Activated naive CD8-positive, alpha-beta T cell treated with anti-CD3 and anti-CD28 coated beads, Interleukin-2, amount 50 U/mL, for 24 hours (primary cell): ENCODE measurements at regions not wholly inside any gene's neighbourhood (a gene's known extent, or its start where the extent isn't known, plus 50 kb on each side); places are given as distances from the start of the nearest gene placed in this dataset.
"Not testable (repeated sequence)": the region's sequence is repeated elsewhere in the genome, so short reads cannot be mapped to it uniquely, and the experiment has no call there.

Experiments used
- ATAC-seq: fragments of 150-1000 bp; cut with Tn5 transposase; one replicate; pipeline ENCODE4 v1.10.0; 2021
- DNase-seq: peaks from one replicate; pipeline ENCODE4 v3.0.0; 2021
- H3K27ac Mint-ChIP-seq: one replicate; pipeline ENCODE4 v1.8.0; 2021; ENCODE audit warnings: mild to moderate bottlenecking, mixed read lengths
- H3K27me3 Mint-ChIP-seq: one replicate; pipeline ENCODE4 v1.8.0; 2021; ENCODE audit warnings: mixed read lengths
- H3K36me3 Mint-ChIP-seq: one replicate; pipeline ENCODE4 v1.8.0; 2021; ENCODE audit warnings: low read depth, mixed read lengths
- H3K4me1 Mint-ChIP-seq: one replicate; pipeline ENCODE4 v1.8.0; 2021; ENCODE audit warnings: mixed read lengths
- H3K4me3 Mint-ChIP-seq: one replicate; pipeline ENCODE4 v1.8.0; 2021; ENCODE audit warnings: mild to moderate bottlenecking, moderate library complexity, mixed read lengths
- H3K9me3 Mint-ChIP-seq: one replicate; pipeline ENCODE4 v1.8.0; 2021; ENCODE audit warnings: mixed read lengths

GRCh38 chr2:51791496-51791895, 759.6 kb upstream of the NRXN1 start:
- DNase-seq, result no peak
- no peaks in the 10 kb centered on the region for H3K36me3 Mint-ChIP-seq
- no peaks in the 10 kb centered on the region for H3K27me3 Mint-ChIP-seq
- H3K4me3 Mint-ChIP-seq, result no peak overlapping the region
- H3K27ac Mint-ChIP-seq, result no peak overlapping the region
- no peaks in the 10 kb centered on the region for H3K4me1 Mint-ChIP-seq
- no peak for ATAC-seq
- H3K9me3 Mint-ChIP-seq, result peaks cover 12% of the 10 kb centered on the region

GRCh38 chr2:51790854-51791253, 758.9 kb upstream of the NRXN1 start:
- H3K36me3 Mint-ChIP-seq, result no peaks in the 10 kb centered on the region
- H3K27me3 Mint-ChIP-seq, result no peaks in the 10 kb centered on the region
- H3K27ac Mint-ChIP-seq, result no peak overlapping the region
- ATAC-seq (no peak), DNase-seq (no peak)
- H3K9me3 Mint-ChIP-seq, result peaks cover 7% of the 10 kb centered on the region
- no peaks in the 10 kb centered on the region for H3K4me1 Mint-ChIP-seq
- no peak overlapping the region for H3K4me3 Mint-ChIP-seq

- Mint-ChIP-seq H3K27ac (no peak overlapping the region), H3K27me3 (no peaks in the 10 kb centered on the region), H3K4me3 (no peak overlapping the region), H3K4me1 (no peaks in the 10 kb centered on the region), H3K36me3 (no peaks in the 10 kb centered on the region), H3K9me3 (peaks cover 7% of the 10 kb centered on the region)
- DNase-seq, result no peak
- no peak for ATAC-seq
Measured at GRCh38 chr2:51789918-51790317, 758.0 kb upstream of the NRXN1 start.

- ATAC-seq (no peak), DNase-seq (no peak)
- no peaks in the 10 kb centered on the region for H3K36me3 Mint-ChIP-seq
- peaks cover 5% of the 10 kb centered on the region for H3K9me3 Mint-ChIP-seq
- H3K27ac Mint-ChIP-seq, result no peak overlapping the region
- H3K4me3 Mint-ChIP-seq, result no peak overlapping the region
- no peaks in the 10 kb centered on the region for H3K4me1 Mint-ChIP-seq
- no peaks in the 10 kb centered on the region for H3K27me3 Mint-ChIP-seq
Measured at GRCh38 chr2:51782921-51783765, 751.2 kb upstream of the NRXN1 start.

- H3K27ac Mint-ChIP-seq, result no peak overlapping the region
- peaks cover 5% of the 10 kb centered on the region for H3K9me3 Mint-ChIP-seq
- no peaks in the 10 kb centered on the region for H3K36me3 Mint-ChIP-seq
- ATAC-seq, result no peak
- no peaks in the 10 kb centered on the region for H3K4me1 Mint-ChIP-seq
- DNase-seq, result no peak
- H3K4me3 Mint-ChIP-seq, result no peak overlapping the region
- no peaks in the 10 kb centered on the region for H3K27me3 Mint-ChIP-seq
Measured at GRCh38 chr2:51781691-51782090, 749.8 kb upstream of the NRXN1 start.

- no peaks in the 10 kb centered on the region for H3K27me3 Mint-ChIP-seq
- DNase-seq (no peak), ATAC-seq (no peak)
- no peak overlapping the region for H3K4me3 Mint-ChIP-seq
- no peaks in the 10 kb centered on the region for H3K36me3 Mint-ChIP-seq
- H3K27ac Mint-ChIP-seq, result no peak overlapping the region
- peaks cover 5% of the 10 kb centered on the region for H3K9me3 Mint-ChIP-seq
- H3K4me1 Mint-ChIP-seq, result no peaks in the 10 kb centered on the region
Measured at GRCh38 chr2:51780353-51780752, 748.4 kb upstream of the NRXN1 start.

- H3K27ac Mint-ChIP-seq, H3K4me3 Mint-ChIP-seq, H3K36me3 Mint-ChIP-seq, H3K9me3 Mint-ChIP-seq, DNase-seq, ATAC-seq, H3K4me1 Mint-ChIP-seq, H3K27me3 Mint-ChIP-seq: not testable (repeated sequence)
Measured at GRCh38 chr2:51779723-51780122, 747.8 kb upstream of the NRXN1 start.

GRCh38 chr2:51778806-51779205, 746.9 kb upstream of the NRXN1 start:
- no peaks in the 10 kb centered on the region for H3K36me3 Mint-ChIP-seq
- H3K27me3 Mint-ChIP-seq, result no peaks in the 10 kb centered on the region
- no peak overlapping the region for H3K4me3 Mint-ChIP-seq
- no peak for DNase-seq
- H3K4me1 Mint-ChIP-seq, result no peaks in the 10 kb centered on the region
- H3K9me3 Mint-ChIP-seq, result peaks cover 1% of the 10 kb centered on the region
- ATAC-seq, result no peak
- no peak overlapping the region for H3K27ac Mint-ChIP-seq

GRCh38 chr2:51774606-51775005, 742.7 kb upstream of the NRXN1 start:
- H3K27me3 Mint-ChIP-seq, DNase-seq, ATAC-seq, H3K4me1 Mint-ChIP-seq, H3K4me3 Mint-ChIP-seq, H3K27ac Mint-ChIP-seq, H3K36me3 Mint-ChIP-seq: not testable (repeated sequence)
- H3K9me3 Mint-ChIP-seq, result peaks cover 13% of the 10 kb centered on the region

GRCh38 chr2:51760441-51760840, 728.5 kb upstream of the NRXN1 start:
- Mint-ChIP-seq H3K9me3 (no peaks in the 10 kb centered on the region), H3K4me1 (no peaks in the 10 kb centered on the region), H3K27me3 (no peaks in the 10 kb centered on the region), H3K4me3 (no peak overlapping the region), H3K27ac (no peak overlapping the region), H3K36me3 (no peaks in the 10 kb centered on the region)
- ATAC-seq (no peak), DNase-seq (no peak)

- Mint-ChIP-seq H3K27ac (no peak overlapping the region), H3K27me3 (no peaks in the 10 kb centered on the region), H3K36me3 (no peaks in the 10 kb centered on the region), H3K4me3 (no peak overlapping the region), H3K9me3 (no peaks in the 10 kb centered on the region), H3K4me1 (no peaks in the 10 kb centered on the region)
- ATAC-seq, result no peak
- no peak for DNase-seq
Measured at GRCh38 chr2:51758081-51758480, 726.1 kb upstream of the NRXN1 start.

GRCh38 chr2:51734115-51734514, 702.2 kb upstream of the NRXN1 start:
- Mint-ChIP-seq H3K4me1 (no peaks in the 10 kb centered on the region), H3K27ac (no peak overlapping the region), H3K4me3 (no peak overlapping the region), H3K9me3 (peaks cover 4% of the 10 kb centered on the region), H3K36me3 (no peaks in the 10 kb centered on the region), H3K27me3 (no peaks in the 10 kb centered on the region)
- ATAC-seq (no peak), DNase-seq (no peak)

GRCh38 chr2:51723691-51724090, 691.8 kb upstream of the NRXN1 start:
- Mint-ChIP-seq H3K36me3 (no peaks in the 10 kb centered on the region), H3K4me3 (no peak overlapping the region)
- ATAC-seq, result no peak

GRCh38 chr2:51722311-51722710, 690.4 kb upstream of the NRXN1 start:
- no peak overlapping the region for H3K4me3 Mint-ChIP-seq
- no peak overlapping the region for H3K27ac Mint-ChIP-seq
- no peak for ATAC-seq
- no peak for DNase-seq
- H3K36me3 Mint-ChIP-seq, result no peaks in the 10 kb centered on the region
- peaks cover 16% of the 10 kb centered on the region for H3K9me3 Mint-ChIP-seq
- H3K27me3 Mint-ChIP-seq, result no peaks in the 10 kb centered on the region
- no peaks in the 10 kb centered on the region for H3K4me1 Mint-ChIP-seq

More at GRCh38 chr2:51723691-51724090, 691.8 kb upstream of the NRXN1 start:
- Mint-ChIP-seq H3K27ac (no peak overlapping the region), H3K9me3 (peaks cover 16% of the 10 kb centered on the region), H3K4me1 (no peaks in the 10 kb centered on the region), H3K27me3 (no peaks in the 10 kb centered on the region)
- DNase-seq, result no peak

GRCh38 chr2:51720826-51721225, 688.9 kb upstream of the NRXN1 start:
- Mint-ChIP-seq H3K9me3 (peaks cover 16% of the 10 kb centered on the region), H3K27me3 (no peaks in the 10 kb centered on the region), H3K27ac (no peak overlapping the region), H3K4me3 (no peak overlapping the region), H3K4me1 (no peaks in the 10 kb centered on the region), H3K36me3 (no peaks in the 10 kb centered on the region)
- no peak for ATAC-seq
- no peak for DNase-seq

- no peak overlapping the region for H3K27ac Mint-ChIP-seq
- H3K27me3 Mint-ChIP-seq, result no peaks in the 10 kb centered on the region
- peaks cover 21% of the 10 kb centered on the region for H3K9me3 Mint-ChIP-seq
- ATAC-seq, result no peak
- H3K36me3 Mint-ChIP-seq, result no peaks in the 10 kb centered on the region
- no peak overlapping the region for H3K4me3 Mint-ChIP-seq
- H3K4me1 Mint-ChIP-seq, result no peaks in the 10 kb centered on the region
- no peak for DNase-seq
Measured at GRCh38 chr2:51718881-51719280, 686.9 kb upstream of the NRXN1 start.
